Astrocyte (in vitro differentiated cells and primary cell): ENCODE measurements at regions not wholly inside any gene's neighbourhood (a gene's known extent, or its start where the extent isn't known, plus 50 kb on each side); places are given as distances from the start of the nearest gene placed in this dataset.

Experiments
- DNase-seq: peaks from one replicate; pipeline ENCODE4 v3.0.0-alpha.2; 2010; ENCODE audit warnings: low read depth
- FAIRE-seq: peaks from 2 replicates; lab custom pipeline; 2011; peaks lifted over from hg19 to GRCh38; lab: Jason Lieb, UNC
- H2AFZ ChIP-seq: 2 replicates; pipeline ENCODE4 v1.6.0; 2012; ENCODE audit warnings: low read depth, low read length, inconsistent platforms
- H3K27ac ChIP-seq: 2 replicates; pipeline ENCODE4 v1.5.1; 2011; ENCODE audit warnings: low read depth, low read length, inconsistent platforms
- H3K27me3 ChIP-seq: 2 replicates; pipeline ENCODE4 v1.6.0; 2011; ENCODE audit warnings: low read length, inconsistent platforms; ENCODE audit not compliant: insufficient read depth
- H3K36me3 ChIP-seq: 2 replicates; pipeline ENCODE4 v1.5.1; 2011; ENCODE audit warnings: low read length, inconsistent platforms; ENCODE audit not compliant: insufficient read depth
- H3K4me1 ChIP-seq: 2 replicates; pipeline ENCODE4 v1.5.1; 2011; ENCODE audit warnings: low read length, inconsistent platforms; ENCODE audit not compliant: insufficient read depth
- H3K4me2 ChIP-seq: 2 replicates; pipeline ENCODE4 v1.6.0; 2012; ENCODE audit warnings: low read length, inconsistent platforms
- H3K4me3 ChIP-seq: 2 replicates; pipeline ENCODE4 v1.5.1; 2011; ENCODE audit warnings: low read depth, mild to moderate bottlenecking, low read length, inconsistent platforms; ENCODE audit not compliant: insufficient read depth
- H3K79me2 ChIP-seq: 2 replicates; pipeline ENCODE4 v1.6.0; 2012; ENCODE audit warnings: mild to moderate bottlenecking, low read length, inconsistent platforms; ENCODE audit not compliant: insufficient read depth
- H3K9ac ChIP-seq: 2 replicates; pipeline ENCODE4 v1.6.0; 2012; ENCODE audit warnings: mild to moderate bottlenecking, low read length, inconsistent platforms
- H3K9me3 ChIP-seq: 2 replicates; pipeline ENCODE4 v1.5.1; 2012; ENCODE audit warnings: low read depth, mild to moderate bottlenecking, low read length, inconsistent platforms; ENCODE audit not compliant: insufficient read depth
- H4K20me1 ChIP-seq: 2 replicates; pipeline ENCODE4 v1.6.0; 2012; ENCODE audit warnings: low read length, inconsistent platforms; ENCODE audit not compliant: insufficient read depth
- H3K27ac Mint-ChIP-seq: one replicate; pipeline ENCODE4 v1.8.0; 2021; ENCODE audit warnings: mild to moderate bottlenecking, mixed read lengths; ENCODE audit not compliant: unreplicated experiment
- H3K27me3 Mint-ChIP-seq: one replicate; pipeline ENCODE4 v1.8.0; 2021; ENCODE audit warnings: low read depth, mixed read lengths; ENCODE audit not compliant: unreplicated experiment
- H3K36me3 Mint-ChIP-seq: one replicate; pipeline ENCODE4 v1.8.0; 2021; ENCODE audit warnings: low read depth, mixed read lengths; ENCODE audit not compliant: unreplicated experiment
- H3K4me1 Mint-ChIP-seq: one replicate; pipeline ENCODE4 v1.8.0; 2021; ENCODE audit warnings: low read depth, mixed read lengths; ENCODE audit not compliant: unreplicated experiment
- H3K4me3 Mint-ChIP-seq: one replicate; pipeline ENCODE4 v1.8.0; 2021; ENCODE audit warnings: mild to moderate bottlenecking, moderate library complexity, mixed read lengths; ENCODE audit not compliant: unreplicated experiment
- H3K9me3 Mint-ChIP-seq: one replicate; pipeline ENCODE4 v1.8.0; 2021; ENCODE audit warnings: mild to moderate bottlenecking, mixed read lengths; ENCODE audit not compliant: unreplicated experiment
- CTCF ChIP-seq: IDR thresholded peaks from 2 replicates; pipeline ENCODE4 v1.5.1; 2011; ENCODE audit warnings: low read depth, mild to moderate bottlenecking, inconsistent platforms, low read length, moderate library complexity; ENCODE audit not compliant: insufficient read depth
- EZH2 ChIP-seq: IDR thresholded peaks from 2 replicates; pipeline ENCODE4 v1.6.1; 2012; ENCODE audit warnings: mild to moderate bottlenecking, low read length, inconsistent platforms; ENCODE audit not compliant: insufficient read depth

DNA sequence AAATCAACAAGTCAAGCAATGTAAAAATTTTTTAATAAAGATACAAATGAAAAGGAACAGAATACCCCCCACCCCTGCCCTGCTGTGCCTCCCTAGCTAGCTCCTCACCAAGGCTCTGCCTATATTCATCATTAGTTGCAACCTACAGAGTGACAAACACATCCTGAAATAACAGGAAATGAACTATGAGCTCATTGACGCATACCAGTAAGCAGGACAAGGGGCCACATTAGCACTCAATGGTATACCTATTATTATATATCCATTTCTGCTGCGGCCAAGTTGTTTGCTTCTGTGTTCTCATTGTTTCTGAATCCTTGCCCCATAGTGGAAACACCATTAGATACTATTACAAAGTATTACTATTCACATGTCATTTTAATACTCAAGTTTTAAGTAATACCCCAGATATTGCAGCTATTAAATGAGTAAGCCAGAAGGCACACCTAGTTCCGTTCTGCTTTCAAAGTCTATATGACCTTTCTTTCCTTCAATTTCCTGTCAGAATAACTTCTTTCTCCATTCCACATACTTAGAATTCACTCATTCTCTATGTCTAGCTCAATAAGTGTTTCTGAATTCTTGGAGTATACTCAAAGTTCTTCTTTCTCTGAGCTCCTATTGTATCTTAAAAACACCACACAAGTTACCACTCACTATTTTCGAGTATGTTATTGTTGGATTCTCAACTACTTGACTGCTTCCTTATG lies 1214.9 kb downstream of the PLA2G4A start:
- H4K20me1 ChIP-seq: no peaks in the 10 kb centered on the region
- H3K4me2 ChIP-seq: no peak overlapping the region
- no peaks in the 10 kb centered on the region for H3K79me2 ChIP-seq
- H3K27ac Mint-ChIP-seq: no peak overlapping the region
- H3K4me1 ChIP-seq: no peaks in the 10 kb centered on the region
- H3K9me3 ChIP-seq: no peaks in the 10 kb centered on the region
- FAIRE-seq (no peak), DNase-seq (no peak)
- no peak overlapping the region for H3K4me3 ChIP-seq
- H3K27ac ChIP-seq: no peak overlapping the region
- no peak overlapping the region for H2AFZ ChIP-seq
- H3K27me3 Mint-ChIP-seq: no peaks in the 10 kb centered on the region
- H3K27me3 ChIP-seq: no peaks in the 10 kb centered on the region
- H3K4me1 Mint-ChIP-seq: peaks cover 9% of the 10 kb centered on the region
- H3K36me3 ChIP-seq: no peaks in the 10 kb centered on the region
- H3K36me3 Mint-ChIP-seq: no peaks in the 10 kb centered on the region
- H3K9me3 Mint-ChIP-seq: no peaks in the 10 kb centered on the region
- TF ChIP-seq EZH2 (no peak), CTCF (no peak)
- no peak overlapping the region for H3K9ac ChIP-seq
- no peak overlapping the region for H3K4me3 Mint-ChIP-seq

DNA sequence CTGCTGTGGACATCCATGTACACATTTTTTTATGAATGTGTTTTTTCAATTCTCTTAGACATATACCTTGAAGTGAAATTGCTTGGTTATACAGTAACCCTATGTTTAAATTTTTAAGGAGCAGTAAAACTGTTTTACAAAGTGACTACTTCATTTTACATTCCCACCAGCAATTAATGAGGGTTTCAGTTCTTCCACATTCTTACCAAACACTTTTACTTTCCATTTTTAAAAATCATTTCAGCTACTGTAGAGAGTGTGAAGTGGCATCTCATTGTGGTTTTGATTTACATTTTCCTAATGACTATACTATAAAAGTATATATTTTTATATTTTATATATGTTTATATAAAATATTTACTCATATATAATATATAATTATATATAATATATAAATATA lies 1221.5 kb downstream of the PLA2G4A start:
- FAIRE-seq (no peak), DNase-seq (no peak)
- H3K36me3 Mint-ChIP-seq: no peaks in the 10 kb centered on the region
- H3K27ac Mint-ChIP-seq: no peak overlapping the region
- H3K27ac ChIP-seq: no peak overlapping the region
- H3K9me3 ChIP-seq: no peaks in the 10 kb centered on the region
- no peaks in the 10 kb centered on the region for H3K27me3 Mint-ChIP-seq
- H3K4me3 Mint-ChIP-seq: no peak overlapping the region
- H3K4me3 ChIP-seq: no peak overlapping the region
- no peaks in the 10 kb centered on the region for H3K9me3 Mint-ChIP-seq
- H3K27me3 ChIP-seq: no peaks in the 10 kb centered on the region
- H4K20me1 ChIP-seq: no peaks in the 10 kb centered on the region
- H3K4me1 ChIP-seq: no peaks in the 10 kb centered on the region
- TF ChIP-seq CTCF: no peak
- no peak for TF ChIP-seq EZH2
- no peak overlapping the region for H3K9ac ChIP-seq
- H3K4me2 ChIP-seq: no peak overlapping the region
- peaks cover 2% of the 10 kb centered on the region for H3K4me1 Mint-ChIP-seq
- H2AFZ ChIP-seq: no peak overlapping the region
- H3K79me2 ChIP-seq: no peaks in the 10 kb centered on the region
- no peaks in the 10 kb centered on the region for H3K36me3 ChIP-seq

DNA sequence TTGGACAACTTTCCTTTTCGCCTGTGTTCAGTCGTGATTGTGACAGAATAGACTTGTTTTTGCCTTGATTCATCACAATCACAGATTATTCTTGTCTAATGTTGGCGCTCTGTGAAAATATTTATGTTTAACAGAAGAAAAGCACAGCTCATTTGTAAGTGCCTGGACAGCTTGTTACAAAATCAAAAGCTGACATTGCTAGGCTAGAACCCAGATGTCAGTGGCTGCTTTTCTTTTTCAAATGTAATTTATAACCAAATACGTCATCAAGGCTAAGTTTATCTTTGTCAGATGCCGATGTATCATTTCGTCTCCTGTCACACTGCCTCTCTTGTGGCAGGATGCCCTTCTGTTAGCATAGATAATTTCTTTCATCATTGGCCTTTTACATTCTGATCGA lies 1227.3 kb downstream of the PLA2G4A start:
- Histone ChIP-seq H3K27me3 (no peaks in the 10 kb centered on the region), H3K4me3 (no peak overlapping the region), H3K4me1 (no peaks in the 10 kb centered on the region), H3K27ac (no peak overlapping the region), H4K20me1 (no peaks in the 10 kb centered on the region), H3K36me3 (no peaks in the 10 kb centered on the region), H3K79me2 (no peaks in the 10 kb centered on the region), H3K4me2 (no peak overlapping the region), H3K9me3 (no peaks in the 10 kb centered on the region), H2AFZ (no peak overlapping the region), H3K9ac (no peak overlapping the region)
- TF ChIP-seq EZH2: no peak
- no peak for TF ChIP-seq CTCF
- H3K27me3 Mint-ChIP-seq: no peaks in the 10 kb centered on the region
- H3K27ac Mint-ChIP-seq: no peak overlapping the region
- peaks cover 2% of the 10 kb centered on the region for H3K9me3 Mint-ChIP-seq
- FAIRE-seq (no peak), DNase-seq (peak; percentile 44)
- H3K4me1 Mint-ChIP-seq: no peaks in the 10 kb centered on the region
- no peaks in the 10 kb centered on the region for H3K36me3 Mint-ChIP-seq
- no peak overlapping the region for H3K4me3 Mint-ChIP-seq
